OCI-LY3 (cell line): ENCODE measurements at regions not wholly inside any gene's neighbourhood (a gene's known extent, or its start where the extent isn't known, plus 50 kb on each side); places are given as distances from the start of the nearest gene placed in this dataset.

ENCODE experiments used
- H2AFZ ChIP-seq: fragments of 200-600, 300-600 bp; shearing (Covaris generic); 2 replicates; pipeline ENCODE4 v1.6.0; 2014; ENCODE audit warnings: antibody characterized with exemption, low read depth, low read length
- H3K27ac ChIP-seq: fragments of 200-600, 300-600 bp; sonication (generic); 2 replicates; pipeline ENCODE4 v1.5.1; 2014; ENCODE audit warnings: mild to moderate bottlenecking, low read length, moderate library complexity, mixed read lengths
- H3K27me3 ChIP-seq: fragments of 200-600, 300-600 bp; sonication (generic); 2 replicates; pipeline ENCODE4 v1.6.1; 2014; ENCODE audit warnings: low read depth, low read length, mixed read lengths
- H3K36me3 ChIP-seq: fragments of 200-600, 300-600 bp; sonication (generic); replicated peaks from 2 replicates; pipeline ENCODE3; 2014; ENCODE audit warnings: low read depth, low read length, mixed read lengths
- H3K4me1 ChIP-seq: fragments of 300-600, 200-600 bp; sonication (generic); 2 replicates; pipeline ENCODE4 v1.6.1; 2014; ENCODE audit warnings: low read length, mixed read lengths
- H3K4me2 ChIP-seq: fragments of 200-600, 300-600 bp; sonication (generic); 2 replicates; pipeline ENCODE4 v1.6.1; 2014; ENCODE audit warnings: low read length, mixed read lengths
- H3K4me3 ChIP-seq: fragments of 300-600, 200-600 bp; sonication (generic); 2 replicates; pipeline ENCODE4 v1.5.1; 2014; ENCODE audit warnings: antibody characterized with exemption, mild to moderate bottlenecking, low read length, moderate library complexity
- H3K79me2 ChIP-seq: fragments of 300-600, 200-600 bp; shearing (Covaris generic); 2 replicates; pipeline ENCODE4 v1.6.1; 2014; ENCODE audit warnings: mild to moderate bottlenecking, low read length, mixed read lengths
- H3K9ac ChIP-seq: fragments of 300-600, 200-600 bp; shearing (Covaris generic); 2 replicates; pipeline ENCODE4 v1.6.0; 2014; ENCODE audit warnings: mild to moderate bottlenecking, low read length, moderate library complexity
- H3K9me3 ChIP-seq: fragments of 200-600, 300-600 bp; shearing (Covaris generic); 2 replicates; pipeline ENCODE4 v1.6.1; 2014; ENCODE audit warnings: low read length, mixed read lengths; ENCODE audit not compliant: insufficient read depth
- H4K20me1 ChIP-seq: fragments of 200-600, 300-600 bp; sonication (generic); 2 replicates; pipeline ENCODE4 v1.6.1; 2016; ENCODE audit warnings: low read length, mixed read lengths; ENCODE audit not compliant: insufficient read depth
- CTCF ChIP-seq: fragments of 200-600, 300-600 bp; sonication (generic); IDR thresholded peaks from 2 replicates; pipeline ENCODE4 v1.5.1; 2014; ENCODE audit warnings: antibody characterized with exemption, low read length, low read depth
- EZH2phosphoT487 ChIP-seq: fragments of 200-600 bp; shearing (Covaris generic); IDR thresholded peaks from 2 replicates; pipeline ENCODE4 v1.6.1; 2018; ENCODE audit warnings: antibody characterized with exemption, mixed run types, low read depth

GRCh38 chr20:16861708-16862107 lies 113.5 kb downstream of the OTOR start:
- TF ChIP-seq EZH2phosphoT487 (no peak), CTCF (no peak)
- H3K9ac ChIP-seq, result no peak overlapping the region
- no peaks in the 10 kb centered on the region for H3K9me3 ChIP-seq
- H3K27ac ChIP-seq, result no peak overlapping the region
- no peaks in the 10 kb centered on the region for H3K36me3 ChIP-seq
- H3K4me3 ChIP-seq, result no peak overlapping the region
- H3K79me2 ChIP-seq, result no peaks in the 10 kb centered on the region
- no peak overlapping the region for H2AFZ ChIP-seq
- peaks cover 16% of the 10 kb centered on the region for H3K27me3 ChIP-seq
- H3K4me2 ChIP-seq, result no peak overlapping the region
- H4K20me1 ChIP-seq, result no peaks in the 10 kb centered on the region
- no peaks in the 10 kb centered on the region for H3K4me1 ChIP-seq

- Histone ChIP-seq H3K27ac (no peak overlapping the region), H4K20me1 (no peaks in the 10 kb centered on the region), H3K27me3 (peaks cover 6% of the 10 kb centered on the region; the same call in 1 of the 2 replicates), H3K4me1 (no peaks in the 10 kb centered on the region), H3K9ac (no peak overlapping the region), H3K9me3 (no peaks in the 10 kb centered on the region), H3K79me2 (no peaks in the 10 kb centered on the region), H3K36me3 (no peaks in the 10 kb centered on the region), H2AFZ (no peak overlapping the region), H3K4me2 (no peak overlapping the region), H3K4me3 (no peak overlapping the region)
- TF ChIP-seq EZH2phosphoT487 (no peak), CTCF (no peak)
Observed at GRCh38 chr20:16863303-16863702, 115.1 kb downstream of the OTOR start.

GRCh38 chr20:16864069-16864468 lies 115.9 kb downstream of the OTOR start:
- Histone ChIP-seq H4K20me1 (no peaks in the 10 kb centered on the region), H3K27me3 (peaks cover under 1% of the 10 kb centered on the region; the same call in 1 of the 2 replicates), H3K36me3 (no peaks in the 10 kb centered on the region), H3K4me1 (no peaks in the 10 kb centered on the region), H3K4me3 (peak overlapping the region; percentile 9; the same call in 1 of the 2 replicates), H3K27ac (no peak overlapping the region), H3K9me3 (no peaks in the 10 kb centered on the region), H3K9ac (no peak overlapping the region), H3K4me2 (peak overlapping the region; percentile 39), H2AFZ (peak overlapping the region; percentile 40; the same call in 1 of the 2 replicates), H3K79me2 (no peaks in the 10 kb centered on the region)
- TF ChIP-seq EZH2phosphoT487 (no peak), CTCF (no peak)

GRCh38 chr20:16864963-16865362 lies 116.8 kb downstream of the OTOR start:
- no peak overlapping the region for H3K4me3 ChIP-seq
- no peaks in the 10 kb centered on the region for H3K9me3 ChIP-seq
- H3K27me3 ChIP-seq, result peaks cover 5% of the 10 kb centered on the region; the same call in 1 of the 2 replicates
- H2AFZ ChIP-seq, result no peak overlapping the region
- H3K27ac ChIP-seq, result no peak overlapping the region
- no peaks in the 10 kb centered on the region for H3K4me1 ChIP-seq
- no peak overlapping the region for H3K9ac ChIP-seq
- H4K20me1 ChIP-seq, result no peaks in the 10 kb centered on the region
- H3K79me2 ChIP-seq, result no peaks in the 10 kb centered on the region
- TF ChIP-seq EZH2phosphoT487, result no peak
- TF ChIP-seq CTCF, result no peak
- no peak overlapping the region for H3K4me2 ChIP-seq
- H3K36me3 ChIP-seq, result no peaks in the 10 kb centered on the region
